Activated T-cell treated with anti-CD3 and anti-CD28 coated beads, Interleukin-2, amount 50 U/mL, for 48 hours (primary cell): ENCODE measurements at regions not wholly inside any gene's neighbourhood (a gene's known extent, or its start where the extent isn't known, plus 50 kb on each side); places are given as distances from the start of the nearest gene placed in this dataset.
"Not testable (repeated sequence)": the region's sequence is repeated elsewhere in the genome, so short reads cannot be mapped to it uniquely, and the experiment has no call there.

Experiments used
- DNase-seq, 2 experiments: peaks; one replicate each; pipeline ENCODE4 v3.0.0-alpha.2; 2020

DNA sequence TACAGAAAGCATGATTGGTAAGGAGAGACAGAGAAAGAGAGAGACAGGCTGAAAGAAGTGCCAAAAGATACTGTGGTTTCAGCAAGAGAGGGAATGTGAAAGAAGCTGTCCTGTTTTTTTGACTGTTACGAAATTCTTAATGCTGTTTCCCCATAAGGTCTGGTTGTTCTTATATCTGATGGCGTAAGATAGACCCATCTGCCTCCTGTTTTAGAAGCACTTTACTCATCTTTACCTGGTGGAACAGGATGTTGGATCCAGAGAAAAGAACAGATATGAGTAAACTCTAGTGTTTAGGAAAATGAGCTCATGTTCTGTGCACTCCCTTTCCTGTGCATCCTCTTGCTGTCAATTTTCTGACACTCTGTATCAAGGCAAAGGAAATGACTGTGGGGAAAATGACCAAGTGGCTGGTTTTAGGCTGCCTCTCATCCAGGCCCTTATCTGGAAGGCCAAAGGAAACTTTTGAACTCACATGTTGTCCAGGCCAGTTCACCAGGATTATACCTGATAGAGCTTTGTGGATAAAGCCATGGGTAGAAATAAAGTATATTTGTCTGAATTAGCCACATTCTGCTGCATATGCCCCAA, 311.7 kb upstream of the HTR2C start:
- DNase-seq: no peak

DNA sequence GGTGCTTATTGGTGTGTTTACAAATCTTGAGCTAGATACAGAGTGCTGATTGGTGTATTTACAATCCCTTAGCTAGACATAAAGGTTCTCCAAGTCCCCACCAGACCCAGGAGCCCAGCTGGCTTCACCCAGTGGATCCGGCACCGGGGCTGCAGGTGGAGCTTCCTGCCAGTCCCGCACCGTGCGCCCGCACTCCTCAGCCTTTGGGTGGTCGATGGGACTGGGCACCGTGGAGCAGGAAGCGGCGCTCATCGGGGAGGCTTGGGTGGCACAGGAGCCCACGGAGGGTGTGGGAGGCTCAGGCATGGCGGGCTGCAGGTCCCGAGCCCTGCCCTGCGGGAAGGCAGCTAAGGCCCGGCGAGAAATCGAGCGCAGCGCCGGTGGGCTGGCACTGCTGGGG, 313.5 kb upstream of the HTR2C start:
- not testable (repeated sequence) for DNase-seq

DNA sequence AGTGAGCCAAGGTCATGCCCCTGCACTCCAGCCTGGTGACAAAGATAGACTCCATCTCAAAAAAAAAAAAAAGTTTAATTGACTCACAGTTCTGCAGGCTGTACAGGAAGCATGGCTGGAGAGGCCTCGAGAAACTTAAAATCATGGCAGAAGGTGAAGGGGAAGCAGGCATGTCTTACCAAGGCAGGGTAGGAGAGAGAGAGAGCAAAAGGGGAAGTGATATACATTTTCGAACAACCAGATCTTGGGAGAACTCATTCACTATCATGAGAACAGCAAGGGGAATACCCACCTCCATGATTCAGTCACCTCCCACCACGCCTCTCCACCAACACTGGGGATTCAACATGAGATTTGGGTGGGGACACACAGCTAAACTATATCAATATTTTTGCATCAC, 315.2 kb upstream of the HTR2C start:
- DNase-seq: no peak

DNA sequence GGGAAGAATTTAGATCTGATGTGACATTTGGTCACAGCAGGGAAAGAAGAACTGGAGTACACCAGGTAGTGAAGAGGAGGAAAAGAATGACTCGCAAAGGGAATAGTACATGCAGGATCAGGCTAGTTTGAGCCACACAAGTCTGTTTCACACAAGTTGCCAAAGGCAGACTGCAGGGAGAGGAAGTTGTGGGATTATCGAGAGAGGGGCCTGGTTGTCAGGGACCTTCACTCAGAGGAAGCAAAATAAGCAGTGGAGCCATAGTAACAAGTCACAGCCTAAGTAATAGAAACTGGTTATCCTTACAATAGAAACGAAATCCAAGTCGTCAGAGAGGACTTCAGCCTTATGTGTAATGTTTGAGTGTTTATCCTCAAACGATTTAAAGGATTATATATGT, 316.7 kb upstream of the HTR2C start:
- no peak for DNase-seq

DNA sequence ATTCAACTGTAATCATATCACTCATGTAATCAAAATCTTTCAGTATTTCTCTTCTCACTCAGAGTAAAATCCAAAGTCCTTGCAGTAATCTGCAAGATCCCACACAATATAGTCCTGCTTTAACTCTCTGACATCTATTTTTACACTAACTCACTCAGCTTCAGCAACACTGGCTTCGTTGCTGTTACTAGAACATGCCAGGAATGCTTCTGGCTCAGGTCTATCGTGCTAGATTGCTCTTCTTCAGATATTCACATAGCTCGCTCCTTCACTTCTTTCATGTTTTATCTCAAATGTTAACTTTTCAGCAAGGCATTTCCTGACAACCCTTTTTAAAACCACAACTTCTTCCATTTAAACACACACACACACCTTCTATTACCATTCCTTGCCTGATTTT, 331.7 kb upstream of the HTR2C start:
- DNase-seq: no peak

DNA sequence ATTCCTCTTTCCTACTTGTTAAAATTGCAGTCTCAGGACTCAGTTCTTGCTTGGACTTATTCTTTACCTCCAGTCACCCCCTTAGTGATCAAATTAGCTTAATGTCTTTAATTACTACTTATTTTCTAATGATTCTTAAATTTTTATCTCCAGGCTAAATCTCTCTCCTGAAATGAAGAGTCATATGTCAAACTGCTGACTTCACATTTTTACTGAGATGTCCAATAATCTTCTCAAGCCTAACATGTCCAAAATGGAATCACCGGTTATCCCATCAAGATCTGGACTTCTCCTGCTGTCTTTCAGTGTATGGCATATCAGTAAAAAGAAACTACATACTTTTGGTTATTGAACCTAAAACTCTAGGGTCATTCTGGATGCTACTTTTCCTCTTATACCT, 332.3 kb upstream of the HTR2C start:
- no peak for DNase-seq

DNA sequence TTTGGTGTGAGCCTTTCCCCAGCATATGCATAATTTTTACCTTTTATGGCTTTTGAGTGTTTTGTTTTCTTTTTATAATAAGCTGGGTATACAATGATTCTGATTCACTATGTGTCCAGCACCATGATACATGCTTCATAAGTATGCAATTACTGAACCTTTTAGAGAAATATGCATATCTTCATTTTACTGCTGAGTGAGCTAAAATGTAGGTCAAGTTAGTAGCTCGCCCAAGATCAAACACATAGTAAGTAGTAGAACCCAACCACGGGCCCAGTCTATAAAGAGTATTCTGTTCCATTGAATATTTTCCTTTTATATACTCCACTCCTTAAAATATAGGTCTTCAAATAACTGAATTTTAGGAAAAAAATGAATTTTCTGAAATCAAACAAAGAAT, 362.4 kb upstream of the HTR2C start:
- DNase-seq: no peak

DNA sequence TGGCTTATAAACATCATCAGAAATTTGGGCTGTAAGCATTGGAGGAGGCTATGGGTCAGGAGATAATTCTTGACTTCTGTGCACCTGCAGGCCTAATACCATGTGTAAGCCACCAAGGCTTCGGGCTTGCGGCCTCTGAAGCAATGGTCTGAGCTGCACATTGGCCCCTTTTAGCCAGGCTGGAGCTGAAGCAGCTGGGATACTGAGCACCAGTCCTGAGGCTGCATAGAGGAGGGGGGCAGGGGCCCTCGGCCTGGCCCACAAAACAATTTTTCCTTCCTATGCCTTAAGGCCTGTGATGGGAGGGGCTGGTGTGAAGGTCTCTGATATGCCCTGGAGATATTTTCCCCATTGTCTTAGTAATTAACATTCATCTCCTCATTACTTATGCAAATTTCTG, 373.0 kb upstream of the HTR2C start:
- DNase-seq: no peak

DNA sequence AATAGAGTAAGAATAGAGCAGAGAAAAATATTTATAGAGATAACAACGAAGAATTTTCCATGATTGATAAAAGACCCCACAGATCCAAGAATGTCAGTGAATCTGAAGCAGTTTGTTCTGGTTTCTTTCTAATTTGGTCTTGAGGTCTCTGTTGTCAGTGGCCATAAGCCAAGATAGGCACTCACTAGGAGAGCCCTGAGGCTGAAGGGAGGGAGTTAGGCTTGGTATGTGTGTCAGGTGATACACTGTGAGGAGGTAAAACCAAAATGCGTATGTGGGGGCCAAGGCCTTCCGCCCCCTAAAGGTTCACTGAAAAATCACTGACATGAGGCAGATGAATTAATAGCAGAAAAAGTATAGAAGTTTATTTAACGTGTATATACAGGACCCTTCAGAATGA, 382.3 kb upstream of the HTR2C start:
- DNase-seq: no peak

DNA sequence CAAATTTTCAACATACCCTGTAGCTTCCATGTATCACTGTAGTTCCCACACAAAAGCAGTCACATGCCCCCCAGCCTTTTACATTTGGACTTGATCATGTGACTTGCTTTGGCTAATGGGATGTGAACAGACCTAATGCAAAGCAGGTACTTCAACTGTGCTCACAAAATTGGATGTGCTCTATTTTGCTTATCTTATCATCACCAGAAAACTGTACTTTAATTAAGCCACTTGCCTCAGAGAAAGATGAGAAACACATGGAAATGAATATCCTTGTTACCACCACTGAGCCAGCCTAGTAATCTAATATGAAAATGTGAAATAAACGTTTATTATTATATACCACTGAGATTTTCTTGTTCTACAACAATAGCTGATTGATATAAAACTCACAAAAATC, 402.7 kb upstream of the HTR2C start:
- DNase-seq: no peak

DNA sequence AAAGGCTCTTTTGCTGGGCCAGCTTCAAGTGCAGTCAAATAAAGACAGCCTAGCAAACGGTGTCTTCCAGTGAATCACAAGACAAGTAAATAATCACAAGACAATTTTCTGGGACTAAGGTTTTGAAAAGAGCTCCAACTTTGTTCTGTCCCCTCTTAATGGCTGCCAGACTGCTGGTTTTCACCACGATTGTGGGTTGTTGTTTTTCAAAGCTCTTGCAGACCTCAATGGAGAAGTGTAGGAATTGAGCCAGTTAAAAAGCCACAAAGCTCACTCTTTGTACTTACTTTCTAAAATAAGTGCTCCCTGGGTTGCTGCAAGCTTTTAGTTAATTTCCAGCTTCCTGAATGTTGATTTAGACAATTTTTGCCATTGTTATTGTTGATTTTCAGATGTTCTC, 405.8 kb upstream of the HTR2C start:
- no peak for DNase-seq

DNA sequence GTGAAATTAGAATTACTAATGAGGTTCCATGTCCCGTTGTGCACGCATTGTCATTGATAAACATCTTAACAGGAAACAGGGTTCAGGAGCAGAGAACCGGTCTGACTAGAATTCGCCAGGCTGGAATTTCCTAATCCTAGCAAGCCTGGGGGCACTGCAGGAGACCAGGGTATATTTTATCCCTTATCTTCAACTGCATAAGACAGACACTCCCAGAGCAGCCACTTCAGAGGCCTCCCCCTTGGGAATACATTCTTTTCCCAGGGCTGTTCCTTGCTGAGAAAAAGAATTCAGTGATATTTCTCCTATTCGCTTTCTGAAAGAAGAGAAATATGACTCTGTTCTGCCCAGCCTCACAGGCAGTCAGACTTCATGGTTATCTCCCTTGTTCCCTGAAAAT, 416.6 kb upstream of the HTR2C start:
- DNase-seq: not testable (repeated sequence)

DNA sequence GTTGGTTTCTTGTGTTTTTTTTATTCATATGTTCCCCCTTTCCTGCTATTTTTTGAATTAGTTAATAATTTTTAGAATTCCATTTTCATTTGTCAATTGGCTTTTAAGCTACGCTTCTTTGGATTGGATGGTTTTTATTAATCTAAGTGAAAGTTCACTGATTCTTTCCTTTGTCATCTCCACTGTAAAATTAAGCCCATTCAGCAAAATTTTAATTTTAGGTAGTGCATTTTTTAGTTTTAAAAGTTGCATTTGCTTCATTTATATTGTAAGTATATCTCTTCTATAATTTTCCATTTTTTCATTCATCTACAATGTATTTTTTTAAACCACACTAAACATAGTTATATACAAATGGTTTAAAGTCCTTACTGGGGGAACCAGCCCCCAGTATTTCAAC, 417.3 kb upstream of the HTR2C start:
- no peak for DNase-seq

DNA sequence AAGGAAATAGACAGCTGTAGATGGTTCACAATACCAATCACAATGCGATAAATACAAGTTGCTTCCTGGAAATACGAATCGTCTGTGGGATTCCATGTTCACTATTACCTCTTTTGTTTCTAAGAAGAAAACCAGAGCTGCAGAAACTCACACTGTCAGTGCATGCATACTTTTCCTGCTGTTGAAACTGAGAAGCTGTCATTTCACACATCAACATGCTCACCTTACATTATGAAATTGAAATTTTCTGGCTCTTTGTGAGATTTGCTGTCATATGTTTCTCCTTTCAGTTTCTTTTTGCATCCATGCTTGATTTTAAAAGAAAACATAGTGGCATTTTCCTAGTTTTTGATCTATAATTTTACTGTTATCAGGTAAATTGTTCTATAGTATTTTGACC, 418.3 kb upstream of the HTR2C start:
- DNase-seq: no peak

DNA sequence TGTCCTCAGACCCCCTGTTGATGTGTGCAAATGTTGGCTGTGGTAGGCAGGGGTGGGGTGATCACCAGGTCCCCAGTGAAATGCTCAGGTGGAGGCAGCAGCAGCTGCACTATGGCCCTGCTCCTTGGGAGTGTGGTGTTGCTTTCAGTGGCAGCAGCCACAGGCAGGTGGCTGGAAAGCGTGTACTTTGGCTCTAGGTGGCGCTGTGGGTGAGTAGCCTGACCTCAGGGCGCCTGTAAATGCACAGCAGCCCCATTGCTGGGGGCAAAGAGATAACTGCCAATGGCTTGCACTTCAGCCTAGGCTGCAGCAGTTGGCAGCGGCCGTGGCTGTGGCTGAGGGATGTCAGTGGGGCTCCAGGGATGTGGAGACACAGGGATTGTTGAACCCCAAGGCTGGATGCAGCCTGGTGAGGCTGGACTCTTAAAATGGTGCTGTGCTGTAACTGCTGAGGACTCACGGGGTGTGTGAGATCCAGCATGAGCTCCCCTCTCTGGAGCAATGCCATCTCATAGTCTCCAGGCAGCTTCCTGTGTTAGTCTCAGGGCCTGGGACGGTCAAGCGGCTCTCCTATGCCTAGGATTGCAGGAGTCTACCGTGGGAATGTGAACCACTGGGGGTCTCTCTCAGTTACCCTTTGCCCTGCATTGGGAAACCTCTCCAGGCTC, 421.7 kb upstream of the HTR2C start:
- DNase-seq: peak in 1 of 2 experiments; percentile 19

DNA sequence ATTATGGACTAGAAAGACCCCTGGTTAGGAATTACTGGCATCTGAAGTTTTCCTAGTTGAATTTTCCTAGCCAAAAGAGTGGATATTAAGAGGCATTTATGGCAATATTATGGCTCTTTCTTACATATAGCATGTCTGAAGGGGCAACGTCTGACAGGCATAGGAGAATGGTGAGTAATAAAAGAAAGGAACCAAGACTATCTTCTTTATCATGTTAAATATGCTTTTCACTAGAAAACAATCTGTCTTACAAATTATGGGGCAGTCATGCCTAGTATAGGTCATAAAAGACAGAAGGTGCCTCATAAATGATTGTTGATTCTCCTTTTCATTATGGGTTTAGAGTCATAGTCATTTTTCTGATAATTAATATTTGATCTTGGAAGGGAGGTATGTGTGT, 431.1 kb upstream of the HTR2C start:
- DNase-seq: no peak

DNA sequence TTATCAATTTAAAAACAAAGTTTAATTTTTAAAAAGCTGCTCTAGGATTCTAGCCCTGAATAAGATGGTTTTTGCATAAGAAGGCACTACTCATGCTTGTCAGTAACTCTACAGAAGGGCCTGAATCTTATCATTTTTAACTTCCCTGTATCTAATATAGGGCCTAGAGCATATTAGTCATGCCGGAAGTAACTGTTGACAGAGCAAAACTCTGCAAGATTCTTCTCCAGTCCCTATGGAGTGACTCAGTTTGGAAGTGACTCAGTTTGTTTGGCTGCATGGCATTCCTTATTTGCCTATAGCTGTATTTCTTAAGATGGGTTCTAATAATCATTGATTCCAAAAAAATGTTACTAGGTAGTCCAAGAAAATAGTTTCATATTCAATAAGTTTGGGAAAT, 431.8 kb upstream of the HTR2C start:
- DNase-seq: no peak

DNA sequence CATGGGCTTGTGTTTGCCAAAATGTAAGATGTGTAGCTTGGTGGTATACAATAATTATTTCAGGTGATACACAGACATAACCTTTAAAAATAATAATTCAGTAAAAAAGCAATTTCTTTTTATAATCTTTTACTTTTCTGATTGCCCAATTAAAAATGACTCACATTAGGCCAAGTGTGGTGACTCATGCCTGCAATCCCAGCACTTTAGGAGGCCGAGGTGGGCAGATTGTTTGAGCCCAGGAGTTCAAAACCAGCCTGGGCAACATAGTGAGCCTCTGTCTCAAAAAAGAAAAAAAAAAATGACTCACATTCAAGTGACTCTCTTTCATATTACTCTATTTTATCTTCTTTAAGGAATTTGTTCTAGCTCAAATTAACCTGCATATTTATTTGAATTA, 449.4 kb upstream of the HTR2C start:
- DNase-seq: no peak

DNA sequence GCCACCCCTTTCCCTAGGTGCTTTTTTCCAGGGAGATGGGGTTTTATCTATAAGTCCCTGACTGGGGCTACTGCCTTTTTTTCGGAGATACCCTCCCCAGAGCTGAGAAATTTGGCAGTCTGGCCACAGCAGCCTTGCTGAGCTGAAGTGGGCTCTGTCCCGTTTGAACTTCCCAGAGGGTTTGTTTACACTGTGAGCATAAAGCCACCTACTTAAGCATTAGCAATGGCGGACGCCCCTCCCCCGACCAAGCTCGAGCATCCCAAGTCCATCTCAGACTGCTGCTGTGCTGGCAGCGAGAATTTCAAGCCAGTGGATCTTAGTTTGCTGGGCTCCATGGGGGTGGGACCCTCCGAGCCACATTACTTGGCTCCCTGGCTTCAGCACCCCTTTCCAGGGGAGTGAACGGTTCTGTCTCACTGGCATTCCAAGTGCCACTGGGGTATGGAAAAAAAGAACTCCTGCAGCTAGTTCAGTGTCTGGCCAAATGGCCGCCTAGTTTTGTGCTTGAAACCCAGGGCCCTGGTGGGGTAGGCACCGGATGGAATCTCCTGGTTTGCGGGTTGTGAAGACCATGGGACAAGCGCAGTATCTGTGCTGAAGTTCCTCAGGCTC, 456.4 kb upstream of the HTR2C start:
- DNase-seq: no peak

DNA sequence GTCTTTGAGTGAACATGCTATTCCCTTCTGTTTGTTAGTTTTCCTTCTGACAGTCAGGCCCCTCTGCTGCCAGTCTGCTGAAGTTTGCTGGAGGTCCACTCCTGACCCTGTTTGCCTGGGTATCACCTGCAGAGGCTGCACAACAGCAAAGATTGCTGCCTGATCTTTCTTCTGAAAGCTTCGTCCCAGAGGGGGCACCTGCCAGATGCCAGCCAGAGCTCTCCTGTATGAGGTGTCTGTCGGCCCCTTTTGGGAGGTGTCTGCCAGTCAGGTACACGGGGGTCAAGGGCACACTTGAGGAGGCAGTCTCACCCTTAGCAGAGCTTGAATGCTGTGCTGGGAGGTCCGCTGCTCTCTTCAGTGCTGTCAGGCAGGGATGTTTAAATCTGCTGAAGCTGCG, 456.9 kb upstream of the HTR2C start:
- DNase-seq: no peak

DNA sequence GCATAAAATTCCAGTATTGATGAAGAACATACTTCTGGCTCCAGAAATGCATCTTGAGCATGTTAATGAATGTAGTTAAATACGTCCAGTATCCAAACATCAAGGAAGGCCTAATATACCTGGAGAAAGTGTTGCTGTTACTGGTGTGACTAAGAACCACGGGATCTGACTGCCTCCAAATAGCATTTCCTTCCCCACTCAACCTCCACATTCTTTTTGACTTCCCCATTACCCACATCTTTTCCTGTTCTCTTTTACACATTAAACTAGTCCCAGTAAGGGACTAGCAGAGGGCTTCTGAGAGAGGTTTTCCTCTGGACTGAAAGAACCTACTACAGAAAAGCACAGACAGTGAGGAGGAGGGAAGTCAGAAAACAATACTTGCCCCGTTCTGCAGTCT, 482.8 kb upstream of the HTR2C start:
- DNase-seq: no peak

DNA sequence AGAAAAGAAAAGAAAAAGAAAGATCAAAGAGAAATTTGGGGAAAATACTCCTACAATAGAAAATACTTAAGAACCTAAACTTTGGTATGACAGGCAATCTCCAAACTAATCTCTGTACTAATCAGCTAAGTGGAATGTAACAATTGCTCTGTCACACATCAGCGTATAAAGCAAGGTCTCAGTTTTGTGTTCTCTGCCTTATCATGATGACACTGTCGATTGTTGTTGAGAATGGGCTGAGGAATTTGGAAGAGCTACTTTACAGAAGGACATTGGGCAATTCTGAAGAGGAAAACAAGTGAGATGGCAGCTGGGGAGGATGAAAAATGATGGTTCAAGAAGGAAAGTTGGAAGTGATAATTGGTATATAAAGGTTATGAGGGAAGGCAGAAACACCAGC, 486.0 kb upstream of the HTR2C start:
- no peak for DNase-seq

DNA sequence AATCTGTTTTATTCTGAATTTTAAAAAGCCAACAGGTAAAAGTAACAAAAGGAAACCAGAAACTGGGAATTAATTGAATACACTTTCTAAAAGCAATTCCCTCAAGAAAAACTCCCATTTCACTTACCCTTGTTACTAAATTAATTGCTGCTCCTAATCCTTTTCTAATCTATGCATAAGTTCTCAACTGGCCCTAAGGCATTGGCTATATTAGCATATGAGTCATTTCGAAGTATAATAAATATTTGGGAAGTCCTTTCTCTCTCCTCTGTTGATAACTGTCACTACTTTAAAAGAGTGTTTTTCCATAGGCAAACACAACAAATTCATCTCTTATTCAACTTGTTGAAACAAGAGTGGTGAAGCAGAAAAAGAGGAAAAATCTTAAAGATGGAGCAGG, 486.5 kb upstream of the HTR2C start:
- no peak for DNase-seq

DNA sequence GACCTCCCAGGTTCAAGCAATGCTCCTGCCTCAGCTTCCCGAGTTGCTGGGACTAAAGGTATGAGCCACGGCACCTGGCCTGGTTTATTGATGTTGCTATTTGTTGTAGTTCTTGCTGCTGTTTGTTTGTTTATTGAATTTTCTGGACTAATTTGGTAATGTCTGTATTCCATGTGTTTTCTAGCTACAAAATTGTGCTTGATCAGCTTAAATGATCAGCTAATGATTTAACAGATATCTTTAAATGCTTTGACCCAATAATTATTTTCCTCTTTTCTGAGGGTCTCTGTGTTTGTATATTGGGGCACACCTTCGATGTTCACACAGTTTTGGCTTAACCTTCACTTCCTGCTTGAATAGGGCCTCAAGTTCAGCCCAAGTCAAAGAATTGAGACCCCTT, 488.1 kb upstream of the HTR2C start:
- DNase-seq: no peak

DNA sequence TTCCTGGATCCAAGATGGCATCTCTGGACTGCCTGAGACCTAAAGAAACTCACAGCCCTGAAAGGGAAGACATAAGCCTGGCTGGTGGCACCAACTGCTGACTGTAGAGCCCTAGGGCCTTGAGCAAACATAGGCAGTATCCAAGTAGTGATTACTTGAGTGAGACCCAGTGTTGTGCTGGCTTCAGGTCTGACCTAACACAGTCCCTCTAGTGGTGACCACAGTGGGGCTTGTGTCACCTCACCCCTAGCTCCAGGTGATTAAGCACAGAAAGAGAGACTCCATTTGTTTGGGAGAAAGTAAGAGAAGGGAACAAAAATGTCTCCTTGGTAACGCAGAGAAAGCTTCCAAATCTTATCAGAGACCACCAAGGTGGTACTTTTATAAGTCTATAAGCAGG, 496.3 kb upstream of the HTR2C start:
- no peak for DNase-seq
